ENCODE measurements at regions not wholly inside any gene's neighbourhood (a gene's known extent, or its start where the extent isn't known, plus 50 kb on each side); places are given as distances from the start of the nearest gene placed in this dataset.

DNA sequence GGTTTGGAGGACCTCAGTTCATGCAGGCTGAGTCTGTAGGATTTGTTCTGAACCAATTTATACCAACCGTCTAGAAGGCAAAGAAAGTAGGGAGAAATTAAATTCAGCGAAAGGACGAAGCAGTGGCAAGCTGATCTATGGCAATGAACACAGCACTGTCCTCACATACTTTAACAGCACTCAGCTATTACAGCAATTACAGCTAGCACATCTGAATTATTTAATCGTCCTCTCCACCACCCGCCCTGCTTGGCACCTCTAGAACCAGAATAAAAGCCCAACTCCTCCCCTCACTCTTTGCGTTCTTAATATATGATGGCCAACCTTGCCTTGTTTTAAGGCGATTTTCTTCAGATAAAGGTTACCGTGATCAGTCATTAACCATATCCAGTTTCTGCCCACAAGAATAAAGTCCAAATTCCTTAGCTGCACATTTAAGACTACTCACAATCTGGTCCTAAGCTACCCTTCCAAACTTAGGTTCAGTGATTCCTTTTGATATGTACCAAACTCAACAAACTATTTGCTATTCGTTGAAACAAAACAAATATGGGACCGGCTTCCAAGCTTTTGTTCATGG lies 169.4 kb upstream of the ESRRG start:
- TF ChIP-seq, protein P1, sequence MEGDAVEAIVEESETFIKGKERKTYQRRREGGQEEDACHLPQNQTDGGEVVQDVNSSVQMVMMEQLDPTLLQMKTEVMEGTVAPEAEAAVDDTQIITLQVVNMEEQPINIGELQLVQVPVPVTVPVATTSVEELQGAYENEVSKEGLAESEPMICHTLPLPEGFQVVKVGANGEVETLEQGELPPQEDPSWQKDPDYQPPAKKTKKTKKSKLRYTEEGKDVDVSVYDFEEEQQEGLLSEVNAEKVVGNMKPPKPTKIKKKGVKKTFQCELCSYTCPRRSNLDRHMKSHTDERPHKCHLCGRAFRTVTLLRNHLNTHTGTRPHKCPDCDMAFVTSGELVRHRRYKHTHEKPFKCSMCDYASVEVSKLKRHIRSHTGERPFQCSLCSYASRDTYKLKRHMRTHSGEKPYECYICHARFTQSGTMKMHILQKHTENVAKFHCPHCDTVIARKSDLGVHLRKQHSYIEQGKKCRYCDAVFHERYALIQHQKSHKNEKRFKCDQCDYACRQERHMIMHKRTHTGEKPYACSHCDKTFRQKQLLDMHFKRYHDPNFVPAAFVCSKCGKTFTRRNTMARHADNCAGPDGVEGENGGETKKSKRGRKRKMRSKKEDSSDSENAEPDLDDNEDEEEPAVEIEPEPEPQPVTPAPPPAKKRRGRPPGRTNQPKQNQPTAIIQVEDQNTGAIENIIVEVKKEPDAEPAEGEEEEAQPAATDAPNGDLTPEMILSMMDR (IDR thresholded peaks at IDR 0.05), result no peak

DNA sequence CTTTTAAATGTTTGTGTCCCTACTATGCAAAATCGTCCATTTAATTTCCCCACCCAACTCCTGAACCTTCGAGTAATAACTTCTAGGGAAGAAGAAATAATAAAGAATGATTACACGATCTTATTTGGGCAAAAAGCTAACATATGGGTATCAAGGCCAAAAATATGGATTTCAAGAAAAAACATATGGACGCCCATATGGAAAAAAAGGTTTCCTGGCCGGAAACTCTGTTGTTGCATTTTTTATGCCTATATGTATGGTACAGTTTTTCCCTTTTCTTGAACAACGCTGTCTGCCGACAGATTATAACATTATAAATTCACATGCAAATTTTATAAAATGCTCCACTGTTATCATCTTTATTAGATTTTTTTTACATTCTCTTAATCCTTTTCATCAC lies 167.6 kb upstream of the ESRRG start:
- TF ChIP-seq, protein P1 (IDR thresholded peaks at IDR 0.05), result no peak

GRCh38 chr1:216888731-216889130 lies 165.5 kb upstream of the ESRRG start:
- TF ChIP-seq, protein P1 (IDR thresholded peaks at IDR 0.05), result no peak

- TF ChIP-seq, protein P1 (IDR thresholded peaks at IDR 0.05), result no peak
Observed at GRCh38 chr1:216887032-216887431, 163.8 kb upstream of the ESRRG start.

DNA sequence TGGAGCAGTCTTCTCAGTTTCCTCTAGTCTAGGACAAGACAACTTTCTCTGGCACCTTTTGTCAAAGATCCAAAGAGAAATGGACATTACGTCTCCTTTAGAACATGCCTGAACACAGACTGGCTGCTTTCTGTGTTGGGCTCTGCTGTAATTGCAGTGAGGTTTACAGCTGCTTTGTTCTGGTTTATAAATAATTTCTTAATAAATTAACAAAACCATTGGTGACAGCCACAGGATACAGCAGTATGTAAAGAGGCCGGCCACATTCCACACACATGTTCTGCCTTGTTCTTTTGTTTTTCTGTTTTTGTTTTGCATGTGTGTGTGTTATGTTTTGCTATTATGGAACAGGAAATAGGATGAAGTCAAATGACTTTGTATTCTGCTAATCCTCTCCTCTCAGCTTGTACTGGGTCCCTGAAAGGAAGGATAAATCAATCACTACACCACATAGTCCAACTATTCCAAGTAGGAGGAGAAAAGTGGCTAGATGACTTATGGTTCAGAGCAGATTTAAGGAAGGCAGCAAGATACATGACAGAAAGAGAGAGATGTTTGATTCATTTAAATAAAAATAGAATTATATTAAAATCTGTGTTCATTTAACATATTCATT lies 161.5 kb upstream of the ESRRG start:
- TF ChIP-seq, protein P1 (IDR thresholded peaks at IDR 0.05), result no peak

DNA sequence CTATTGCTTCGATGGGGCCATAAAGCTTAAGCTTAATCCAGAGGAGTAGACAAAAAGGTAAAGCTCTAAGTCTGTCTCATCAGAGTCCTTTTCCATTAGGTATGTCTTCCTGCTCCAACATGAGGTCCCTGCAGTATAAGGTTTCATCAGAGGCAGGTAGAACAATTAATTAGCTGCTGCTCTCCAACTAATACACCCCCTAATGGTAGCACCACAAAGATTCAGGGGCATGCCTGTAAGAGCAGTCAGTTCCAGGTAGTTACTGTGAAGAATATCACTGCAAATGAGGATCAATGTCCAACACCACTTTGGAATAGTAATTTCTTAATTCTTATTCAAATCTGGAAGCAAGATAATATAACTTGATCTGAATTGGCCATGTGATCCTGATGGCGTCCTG lies 160.3 kb upstream of the ESRRG start:
- TF ChIP-seq, protein P1 (IDR thresholded peaks at IDR 0.05), result no peak

GRCh38 chr1:216881695-216882094 lies 158.5 kb upstream of the ESRRG start:
- TF ChIP-seq, protein P1 (IDR thresholded peaks at IDR 0.05), result no peak

GRCh38 chr1:216866714-216867113 lies 143.5 kb upstream of the ESRRG start:
- TF ChIP-seq, protein P1 (IDR thresholded peaks at IDR 0.05), result no peak
